ENCODE measurements at regions not wholly inside any gene's neighbourhood (a gene's known extent, or its start where the extent isn't known, plus 50 kb on each side); places are given as distances from the start of the nearest gene placed in this dataset.

- ATAC-seq (no peak), DNase-seq (ENCODE audit: extremely low read depth in 1 of 4, low spot score in 3 of 4) (no peak), FAIRE-seq (no peak)
- Histone ChIP-seq H3K9me3 (replicated peaks; ENCODE audit: control insufficient read depth, insufficient read depth, low read depth, low read length) (no peaks in the 10 kb centered on the region), H3K27me3 (ENCODE audit: control insufficient read depth in 2 of 2, insufficient read depth in 2 of 2, low read length in 2 of 2) (no peaks in the 10 kb centered on the region), H3K9me1 (ENCODE audit: control insufficient read depth, insufficient read depth, low read length) (no peaks in the 10 kb centered on the region), H3K79me2 (ENCODE audit: control insufficient read depth, insufficient read depth, low read length) (no peaks in the 10 kb centered on the region), H4K20me1 (replicated peaks; ENCODE audit: control insufficient read depth, insufficient read depth, low read length) (no peaks in the 10 kb centered on the region), H3K4me1 (replicated peaks in 1 of 2; ENCODE audit: control insufficient read depth in 2 of 2, insufficient read depth in 2 of 2, low read length in 2 of 2) (no peaks in the 10 kb centered on the region), H2AFZ (ENCODE audit: low read depth, low read length) (no peak overlapping the region), H3K4me3 (no peak overlapping the region), H3K27ac (ENCODE audit: extremely low read depth, low read depth, low read length) (no peak overlapping the region), H3K9ac (ENCODE audit: insufficient read depth in 1 of 2, low read depth in 2 of 2, low read length in 2 of 2) (no peak overlapping the region), H3K4me2 (ENCODE audit: insufficient read depth, low read length) (no peak overlapping the region), H3K36me3 (ENCODE audit: control insufficient read depth, insufficient read depth, low read length) (no peaks in the 10 kb centered on the region)
- intact Hi-C loops (cut with micrococcal nuclease) (no loop called here), in situ Hi-C loops (cut with MboI) (no loop called here)
- ChIA-PET CTCF (ENCODE audit: low intra/inter-chr PET ratio) (no interaction called here), POLR2A (no interaction called here)
- no TSS peak for BruUV-seq (replicated peaks)
- WGBS (ENCODE audit: insufficient coverage, low coverage, missing lambda C conversion rate), result 0% methylated on average over 3 of the region's 3 CpGs
- no peak for TF ChIP-seq ZNF384 (IDR thresholded peaks at IDR 0.05; ENCODE audit: low read depth, low read length)
- TF ChIP-seq, protein P1, sequence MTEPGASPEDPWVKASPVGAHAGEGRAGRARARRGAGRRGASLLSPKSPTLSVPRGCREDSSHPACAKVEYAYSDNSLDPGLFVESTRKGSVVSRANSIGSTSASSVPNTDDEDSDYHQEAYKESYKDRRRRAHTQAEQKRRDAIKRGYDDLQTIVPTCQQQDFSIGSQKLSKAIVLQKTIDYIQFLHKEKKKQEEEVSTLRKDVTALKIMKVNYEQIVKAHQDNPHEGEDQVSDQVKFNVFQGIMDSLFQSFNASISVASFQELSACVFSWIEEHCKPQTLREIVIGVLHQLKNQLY (CRISPR knock-in tag; conservative IDR thresholded peaks at IDR 0.05), result no peak
- no peak for TF ChIP-seq ZSCAN29 (IDR thresholded peaks at IDR 0.05)
- no peak for TF ChIP-seq ARID1B (IDR thresholded peaks at IDR 0.05)
- TF ChIP-seq TSHZ1 (CRISPR knock-in tag; IDR thresholded peaks at IDR 0.05), result no peak
- TF ChIP-seq, protein P2, sequence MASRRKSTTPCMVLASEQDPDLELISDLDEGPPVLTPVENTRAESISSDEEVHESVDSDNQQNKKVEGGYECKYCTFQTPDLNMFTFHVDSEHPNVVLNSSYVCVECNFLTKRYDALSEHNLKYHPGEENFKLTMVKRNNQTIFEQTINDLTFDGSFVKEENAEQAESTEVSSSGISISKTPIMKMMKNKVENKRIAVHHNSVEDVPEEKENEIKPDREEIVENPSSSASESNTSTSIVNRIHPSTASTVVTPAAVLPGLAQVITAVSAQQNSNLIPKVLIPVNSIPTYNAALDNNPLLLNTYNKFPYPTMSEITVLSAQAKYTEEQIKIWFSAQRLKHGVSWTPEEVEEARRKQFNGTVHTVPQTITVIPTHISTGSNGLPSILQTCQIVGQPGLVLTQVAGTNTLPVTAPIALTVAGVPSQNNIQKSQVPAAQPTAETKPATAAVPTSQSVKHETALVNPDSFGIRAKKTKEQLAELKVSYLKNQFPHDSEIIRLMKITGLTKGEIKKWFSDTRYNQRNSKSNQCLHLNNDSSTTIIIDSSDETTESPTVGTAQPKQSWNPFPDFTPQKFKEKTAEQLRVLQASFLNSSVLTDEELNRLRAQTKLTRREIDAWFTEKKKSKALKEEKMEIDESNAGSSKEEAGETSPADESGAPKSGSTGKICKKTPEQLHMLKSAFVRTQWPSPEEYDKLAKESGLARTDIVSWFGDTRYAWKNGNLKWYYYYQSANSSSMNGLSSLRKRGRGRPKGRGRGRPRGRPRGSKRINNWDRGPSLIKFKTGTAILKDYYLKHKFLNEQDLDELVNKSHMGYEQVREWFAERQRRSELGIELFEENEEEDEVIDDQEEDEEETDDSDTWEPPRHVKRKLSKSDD (conservative IDR thresholded peaks at IDR 0.05; ENCODE audit: low read length), result no peak
- TF ChIP-seq MTA1 (IDR thresholded peaks at IDR 0.05; ENCODE audit: borderline replicate concordance), result no peak
- TF ChIP-seq, protein P3, sequence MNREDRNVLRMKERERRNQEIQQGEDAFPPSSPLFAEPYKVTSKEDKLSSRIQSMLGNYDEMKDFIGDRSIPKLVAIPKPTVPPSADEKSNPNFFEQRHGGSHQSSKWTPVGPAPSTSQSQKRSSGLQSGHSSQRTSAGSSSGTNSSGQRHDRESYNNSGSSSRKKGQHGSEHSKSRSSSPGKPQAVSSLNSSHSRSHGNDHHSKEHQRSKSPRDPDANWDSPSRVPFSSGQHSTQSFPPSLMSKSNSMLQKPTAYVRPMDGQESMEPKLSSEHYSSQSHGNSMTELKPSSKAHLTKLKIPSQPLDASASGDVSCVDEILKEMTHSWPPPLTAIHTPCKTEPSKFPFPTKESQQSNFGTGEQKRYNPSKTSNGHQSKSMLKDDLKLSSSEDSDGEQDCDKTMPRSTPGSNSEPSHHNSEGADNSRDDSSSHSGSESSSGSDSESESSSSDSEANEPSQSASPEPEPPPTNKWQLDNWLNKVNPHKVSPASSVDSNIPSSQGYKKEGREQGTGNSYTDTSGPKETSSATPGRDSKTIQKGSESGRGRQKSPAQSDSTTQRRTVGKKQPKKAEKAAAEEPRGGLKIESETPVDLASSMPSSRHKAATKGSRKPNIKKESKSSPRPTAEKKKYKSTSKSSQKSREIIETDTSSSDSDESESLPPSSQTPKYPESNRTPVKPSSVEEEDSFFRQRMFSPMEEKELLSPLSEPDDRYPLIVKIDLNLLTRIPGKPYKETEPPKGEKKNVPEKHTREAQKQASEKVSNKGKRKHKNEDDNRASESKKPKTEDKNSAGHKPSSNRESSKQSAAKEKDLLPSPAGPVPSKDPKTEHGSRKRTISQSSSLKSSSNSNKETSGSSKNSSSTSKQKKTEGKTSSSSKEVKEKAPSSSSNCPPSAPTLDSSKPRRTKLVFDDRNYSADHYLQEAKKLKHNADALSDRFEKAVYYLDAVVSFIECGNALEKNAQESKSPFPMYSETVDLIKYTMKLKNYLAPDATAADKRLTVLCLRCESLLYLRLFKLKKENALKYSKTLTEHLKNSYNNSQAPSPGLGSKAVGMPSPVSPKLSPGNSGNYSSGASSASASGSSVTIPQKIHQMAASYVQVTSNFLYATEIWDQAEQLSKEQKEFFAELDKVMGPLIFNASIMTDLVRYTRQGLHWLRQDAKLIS (CRISPR knock-in tag; IDR thresholded peaks at IDR 0.05), result no peak
- TF ChIP-seq ETV6 (IDR thresholded peaks at IDR 0.05; ENCODE audit: borderline replicate concordance in 1 of 2, low read depth in 2 of 2, low read length in 1 of 2), result no peak
- no peak for TF ChIP-seq ETV6 (CRISPR knock-in tag; IDR thresholded peaks at IDR 0.05; ENCODE audit: borderline replicate concordance)
- TF ChIP-seq ZBTB7A (IDR thresholded peaks at IDR 0.05; ENCODE audit: borderline replicate concordance, control insufficient read depth, low read depth, low read length), result no peak
- no peak for TF ChIP-seq CREM (IDR thresholded peaks at IDR 0.05; ENCODE audit: low read depth)
These were observed 98.2 kb upstream of the NAV2 start for GRCh38 chr11:19614370-19614940.
